GM12801 (cell line): ENCODE measurements at regions not wholly inside any gene's neighbourhood (a gene's known extent, or its start where the extent isn't known, plus 50 kb on each side); places are given as distances from the start of the nearest gene placed in this dataset.

Experiments used
- CTCF ChIP-seq: IDR thresholded peaks from one replicate; pipeline ENCODE4 v1.5.1; 2011; ENCODE audit warnings: control low read depth; ENCODE audit not compliant: insufficient read length; ENCODE audit errors: extremely low read depth

- no peak for TF ChIP-seq CTCF
Measured at GRCh38 chr2:35989503-35989902, 366.1 kb upstream of the CRIM1 start.

- TF ChIP-seq CTCF, result no peak
Measured at GRCh38 chr2:35989040-35989439, 366.5 kb upstream of the CRIM1 start.

GRCh38 chr2:35986871-35987270 lies 368.7 kb upstream of the CRIM1 start:
- TF ChIP-seq CTCF, result no peak

- no peak for TF ChIP-seq CTCF
Measured at GRCh38 chr2:35978218-35978617, 377.4 kb upstream of the CRIM1 start.

- no peak for TF ChIP-seq CTCF
Measured at GRCh38 chr2:35976611-35977010, 379.0 kb upstream of the CRIM1 start.

- TF ChIP-seq CTCF, result no peak
Measured at GRCh38 chr2:35973737-35974132, 381.8 kb upstream of the CRIM1 start.

GRCh38 chr2:35973132-35973736 lies 382.3 kb upstream of the CRIM1 start:
- TF ChIP-seq CTCF, result no peak
